AG04450 (cell line): ENCODE measurements at regions not wholly inside any gene's neighbourhood (a gene's known extent, or its start where the extent isn't known, plus 50 kb on each side); places are given as distances from the start of the nearest gene placed in this dataset.

ENCODE experiments used
- CTCF ChIA-PET: fragments of 300-600, 350-600 bp; formaldehyde crosslinking; extraction: SDS; loops from one replicate; lab custom pipeline; 2022; ENCODE audit warnings: antibody characterized with exemption, inconsistent platforms; lab: Charles Lee
- POLR2A ChIA-PET: fragments of 350-600 bp; formaldehyde crosslinking; extraction: SDS; loops from one replicate; lab custom pipeline; 2021; ENCODE audit warnings: antibody characterized with exemption, inconsistent platforms; lab: Yijun Ruan, JAX
- DNase-seq: peaks from one replicate; pipeline ENCODE4 v3.0.0-alpha.2; 2011; ENCODE audit warnings: low read depth, low spot score
- H3K27ac ChIP-seq: one replicate; pipeline ENCODE4 v1.5.1; 2012; ENCODE audit warnings: low read depth, low read length, control low read depth
- H3K27me3 ChIP-seq: one replicate; pipeline ENCODE4 v1.6.0; 2012; ENCODE audit warnings: low read length; ENCODE audit not compliant: control insufficient read depth, insufficient read depth
- H3K4me3 ChIP-seq: 2 replicates; pipeline ENCODE4 v1.5.1; 2011; ENCODE audit warnings: mild to moderate bottlenecking, low read depth, low read length, control low read depth
- H3K9me3 ChIP-seq: 2 replicates; pipeline ENCODE4 v1.5.1; 2012; ENCODE audit warnings: low read length; ENCODE audit not compliant: control insufficient read depth, insufficient read depth
- TF ChIP-seq, protein P1 (sequence below): IDR thresholded peaks from 2 replicates; pipeline ENCODE4 v1.5.1; 2011; ENCODE audit warnings: low read depth, low read length, control low read depth, inconsistent platforms

GRCh38 chr5:25950681-25951080 is 1087.7 kb downstream of the CDH9 start:
- TF ChIP-seq, protein P1, sequence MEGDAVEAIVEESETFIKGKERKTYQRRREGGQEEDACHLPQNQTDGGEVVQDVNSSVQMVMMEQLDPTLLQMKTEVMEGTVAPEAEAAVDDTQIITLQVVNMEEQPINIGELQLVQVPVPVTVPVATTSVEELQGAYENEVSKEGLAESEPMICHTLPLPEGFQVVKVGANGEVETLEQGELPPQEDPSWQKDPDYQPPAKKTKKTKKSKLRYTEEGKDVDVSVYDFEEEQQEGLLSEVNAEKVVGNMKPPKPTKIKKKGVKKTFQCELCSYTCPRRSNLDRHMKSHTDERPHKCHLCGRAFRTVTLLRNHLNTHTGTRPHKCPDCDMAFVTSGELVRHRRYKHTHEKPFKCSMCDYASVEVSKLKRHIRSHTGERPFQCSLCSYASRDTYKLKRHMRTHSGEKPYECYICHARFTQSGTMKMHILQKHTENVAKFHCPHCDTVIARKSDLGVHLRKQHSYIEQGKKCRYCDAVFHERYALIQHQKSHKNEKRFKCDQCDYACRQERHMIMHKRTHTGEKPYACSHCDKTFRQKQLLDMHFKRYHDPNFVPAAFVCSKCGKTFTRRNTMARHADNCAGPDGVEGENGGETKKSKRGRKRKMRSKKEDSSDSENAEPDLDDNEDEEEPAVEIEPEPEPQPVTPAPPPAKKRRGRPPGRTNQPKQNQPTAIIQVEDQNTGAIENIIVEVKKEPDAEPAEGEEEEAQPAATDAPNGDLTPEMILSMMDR = no peak
- Histone ChIP-seq H3K27me3 (no peaks in the 10 kb centered on the region), H3K9me3 (no peaks in the 10 kb centered on the region), H3K4me3 (no peak overlapping the region), H3K27ac (no peak overlapping the region)
- no peak for DNase-seq
- CTCF ChIA-PET = no interaction called here
- POLR2A ChIA-PET = no interaction called here

- no peak for DNase-seq
- CTCF ChIA-PET = no interaction called here
- Histone ChIP-seq H3K9me3 (no peaks in the 10 kb centered on the region), H3K27me3 (no peaks in the 10 kb centered on the region), H3K4me3 (no peak overlapping the region), H3K27ac (no peak overlapping the region)
- POLR2A ChIA-PET = no interaction called here
- TF ChIP-seq, protein P1 = no peak
These were observed 1090.1 kb downstream of the CDH9 start for GRCh38 chr5:25948278-25948677.

GRCh38 chr5:25944786-25945185 is 1093.6 kb downstream of the CDH9 start:
- TF ChIP-seq, protein P1 = no peak
- DNase-seq = no peak
- POLR2A ChIA-PET = no interaction called here
- H3K4me3 ChIP-seq = no peak overlapping the region
- CTCF ChIA-PET = no interaction called here
- no peaks in the 10 kb centered on the region for H3K27me3 ChIP-seq
- H3K27ac ChIP-seq = no peak overlapping the region
- peaks cover 2% of the 10 kb centered on the region; the same call in 1 of the 2 replicates for H3K9me3 ChIP-seq

- ChIA-PET CTCF (no interaction called here), POLR2A (no interaction called here)
- no peaks in the 10 kb centered on the region for H3K27me3 ChIP-seq
- TF ChIP-seq, protein P1 = no peak
- H3K9me3 ChIP-seq = peaks cover 26% of the 10 kb centered on the region
- no peak overlapping the region for H3K27ac ChIP-seq
- H3K4me3 ChIP-seq = no peak overlapping the region
- DNase-seq = no peak
These were observed 1129.2 kb downstream of the CDH9 start for GRCh38 chr5:25909163-25909562.

GRCh38 chr5:25905646-25906045 is 1132.7 kb downstream of the CDH9 start:
- H3K27ac ChIP-seq = no peak overlapping the region
- no peak overlapping the region for H3K4me3 ChIP-seq
- ChIA-PET CTCF (no interaction called here), POLR2A (no interaction called here)
- peaks cover 22% of the 10 kb centered on the region for H3K9me3 ChIP-seq
- no peaks in the 10 kb centered on the region for H3K27me3 ChIP-seq
- no peak for DNase-seq
- TF ChIP-seq, protein P1 = no peak
